ENCODE measurements at regions not wholly inside any gene's neighbourhood (a gene's known extent, or its start where the extent isn't known, plus 50 kb on each side); places are given as distances from the start of the nearest gene placed in this dataset.

- no peak for DNase-seq (ENCODE audit: low read depth in 1 of 2, low spot score in 1 of 2)
- no peak for TF ChIP-seq SPI1 (IDR thresholded peaks at IDR 0.05; ENCODE audit: borderline replicate concordance, low read depth)
- no peak for TF ChIP-seq POLR2AphosphoS5 (IDR thresholded peaks at IDR 0.05; ENCODE audit: low read depth)
- TF ChIP-seq REST (IDR thresholded peaks at IDR 0.05; ENCODE audit: insufficient replicate concordance, low read depth) = no peak
- no peak for TF ChIP-seq CTCF (IDR thresholded peaks at IDR 0.05; ENCODE audit: insufficient read depth, low read length)
- no peak for TF ChIP-seq GABPA (IDR thresholded peaks at IDR 0.05; ENCODE audit: low read depth)
- no peak overlapping the region for H3K4me3 ChIP-seq (replicated peaks; ENCODE audit: insufficient read depth, low read length)
- no peaks in the 10 kb centered on the region for H3K27me3 ChIP-seq (ENCODE audit: insufficient read depth, poor library complexity, severe bottlenecking)
- H3K27ac ChIP-seq (replicated peaks) = no peak overlapping the region
Measured at GRCh38 chr18:9032519-9032918, 70.0 kb upstream of the NDUFV2 start.

GRCh38 chr18:9038277-9038871, 64.1 kb upstream of the NDUFV2 start:
- H3K27me3 ChIP-seq (ENCODE audit: insufficient read depth, poor library complexity, severe bottlenecking) = no peaks in the 10 kb centered on the region
- TF ChIP-seq REST (IDR thresholded peaks at IDR 0.05; ENCODE audit: insufficient replicate concordance, low read depth) (no peak), CTCF (IDR thresholded peaks at IDR 0.05; ENCODE audit: insufficient read depth, low read length) (no peak)
- H3K27ac ChIP-seq (replicated peaks) = no peak overlapping the region
- DNase-seq (ENCODE audit: low read depth in 1 of 2, low spot score in 1 of 2) = no peak
- H3K4me3 ChIP-seq (replicated peaks; ENCODE audit: insufficient read depth, low read length) = no peak overlapping the region

- no peak for DNase-seq (ENCODE audit: low read depth in 1 of 2, low spot score in 1 of 2)
- H3K27ac ChIP-seq (replicated peaks) = no peak overlapping the region
- TF ChIP-seq CTCF (IDR thresholded peaks at IDR 0.05; ENCODE audit: insufficient read depth, low read length) (no peak), REST (IDR thresholded peaks at IDR 0.05; ENCODE audit: insufficient replicate concordance, low read depth) (no peak), GABPA (IDR thresholded peaks at IDR 0.05; ENCODE audit: low read depth) (no peak), POLR2AphosphoS5 (IDR thresholded peaks at IDR 0.05; ENCODE audit: low read depth) (no peak), SPI1 (IDR thresholded peaks at IDR 0.05; ENCODE audit: borderline replicate concordance, low read depth) (no peak)
- H3K27me3 ChIP-seq (ENCODE audit: insufficient read depth, poor library complexity, severe bottlenecking) = no peaks in the 10 kb centered on the region
- H3K4me3 ChIP-seq (replicated peaks; ENCODE audit: insufficient read depth, low read length) = no peak overlapping the region
Measured at GRCh38 chr18:9039441-9040071, 62.9 kb upstream of the NDUFV2 start.

All from HL-60 (cell line).